Right lobe of liver (tissue), 4 donors: ENCODE measurements at regions not wholly inside any gene's neighbourhood (a gene's known extent, or its start where the extent isn't known, plus 50 kb on each side); places are given as distances from the start of the nearest gene placed in this dataset.

Experiments used
- CTCF ChIP-seq, 4 donors: fragments of 200-600 bp in 3 of 4; fragments of 450-650 bp in 1 of 4; IDR thresholded peaks; one replicate each; pipeline versions ENCODE4 v1.5.1 to v1.8.0; 2016 to 2022; ENCODE audit warnings: antibody characterized with exemption in 4 of 4, mild to moderate bottlenecking in 2 of 4
- POLR2A ChIP-seq: fragments of 450-650 bp; IDR thresholded peaks from one replicate; pipeline ENCODE4 v1.6.1; 2017; ENCODE audit warnings: antibody characterized with exemption, mild to moderate bottlenecking
- donor health status: DM: no; HTN: no; CAD: no.
- donor health status: DM: no; HTN: no; CAD: no.
- donor health status: DM: no; HTN: yes; CAD: no.

- no peak for TF ChIP-seq POLR2A
- no peak for TF ChIP-seq CTCF (IDR thresholded peaks at IDR 0.05)
Observed at GRCh38 chr3:176755552-176755951, 441.7 kb downstream of the TBL1XR1 start.
